MM.1S (cell line): ENCODE measurements at regions not wholly inside any gene's neighbourhood (a gene's known extent, or its start where the extent isn't known, plus 50 kb on each side); places are given as distances from the start of the nearest gene placed in this dataset.

ENCODE experiments used
- EZH2 ChIP-seq: fragments of 300-600 bp; sonication (generic); optimal IDR thresholded peaks from 2 replicates; pipeline ENCODE3; 2017; ENCODE audit warnings: low read depth, mild to moderate bottlenecking, antibody characterized with exemption, low read length, mixed read lengths
- TF ChIP-seq, protein P1 (sequence below): fragments of 300-600 bp; sonication (generic); IDR thresholded peaks from 2 replicates; pipeline ENCODE4 v1.5.1; 2016; ENCODE audit warnings: antibody characterized with exemption, low read length, mixed read lengths

DNA sequence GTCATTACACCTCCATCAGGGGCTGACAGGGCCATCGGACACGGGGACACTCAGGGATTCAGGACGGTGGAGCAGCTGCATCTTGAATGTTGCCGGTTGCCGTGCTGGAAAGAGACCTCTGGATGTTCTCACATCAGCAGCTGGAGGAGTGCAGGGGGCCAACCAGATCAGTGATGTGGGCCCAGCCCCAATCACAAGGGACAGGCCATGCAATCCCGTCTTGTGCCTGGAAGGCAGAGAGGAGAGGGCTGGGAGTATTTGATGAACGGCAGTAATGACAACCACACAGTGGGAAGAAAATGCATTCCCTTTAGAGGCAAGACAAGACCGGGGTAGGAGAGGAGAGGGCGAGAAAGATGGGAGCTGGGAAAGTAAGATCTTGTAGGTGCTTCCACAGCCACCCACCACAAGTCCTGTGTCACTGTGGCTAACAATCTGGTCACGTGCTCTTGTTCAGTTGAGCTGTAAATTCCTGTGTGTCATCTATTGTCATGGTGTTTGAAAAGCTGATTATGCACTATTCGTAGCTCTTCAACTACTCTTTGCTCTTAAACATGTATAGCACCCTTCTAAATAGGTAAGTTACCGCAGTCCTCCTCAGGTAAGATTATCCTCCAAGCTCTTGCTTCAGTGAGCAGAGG is 85.9 kb upstream of the LEP start:
- TF ChIP-seq, protein P1, sequence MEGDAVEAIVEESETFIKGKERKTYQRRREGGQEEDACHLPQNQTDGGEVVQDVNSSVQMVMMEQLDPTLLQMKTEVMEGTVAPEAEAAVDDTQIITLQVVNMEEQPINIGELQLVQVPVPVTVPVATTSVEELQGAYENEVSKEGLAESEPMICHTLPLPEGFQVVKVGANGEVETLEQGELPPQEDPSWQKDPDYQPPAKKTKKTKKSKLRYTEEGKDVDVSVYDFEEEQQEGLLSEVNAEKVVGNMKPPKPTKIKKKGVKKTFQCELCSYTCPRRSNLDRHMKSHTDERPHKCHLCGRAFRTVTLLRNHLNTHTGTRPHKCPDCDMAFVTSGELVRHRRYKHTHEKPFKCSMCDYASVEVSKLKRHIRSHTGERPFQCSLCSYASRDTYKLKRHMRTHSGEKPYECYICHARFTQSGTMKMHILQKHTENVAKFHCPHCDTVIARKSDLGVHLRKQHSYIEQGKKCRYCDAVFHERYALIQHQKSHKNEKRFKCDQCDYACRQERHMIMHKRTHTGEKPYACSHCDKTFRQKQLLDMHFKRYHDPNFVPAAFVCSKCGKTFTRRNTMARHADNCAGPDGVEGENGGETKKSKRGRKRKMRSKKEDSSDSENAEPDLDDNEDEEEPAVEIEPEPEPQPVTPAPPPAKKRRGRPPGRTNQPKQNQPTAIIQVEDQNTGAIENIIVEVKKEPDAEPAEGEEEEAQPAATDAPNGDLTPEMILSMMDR, result no peak
- TF ChIP-seq EZH2, result no peak
